Caki2 (cell line): ENCODE measurements at regions not wholly inside any gene's neighbourhood (a gene's known extent, or its start where the extent isn't known, plus 50 kb on each side); places are given as distances from the start of the nearest gene placed in this dataset.
"Not testable (repeated sequence)": the region's sequence is repeated elsewhere in the genome, so short reads cannot be mapped to it uniquely, and the experiment has no call there.

Experiments
- DNase-seq: peaks from one replicate; pipeline ENCODE4 v3.0.0-alpha.2; 2015; ENCODE audit warnings: low read depth
- in situ Hi-C: cut with HindIII; loops from 2 replicates; pipeline ENCODE4 v1.10.0; 2016; ENCODE audit warnings: low sequenced_read_pairs, low pct_unique_long_range_greater_than_20kb, mixed read lengths

DNA sequence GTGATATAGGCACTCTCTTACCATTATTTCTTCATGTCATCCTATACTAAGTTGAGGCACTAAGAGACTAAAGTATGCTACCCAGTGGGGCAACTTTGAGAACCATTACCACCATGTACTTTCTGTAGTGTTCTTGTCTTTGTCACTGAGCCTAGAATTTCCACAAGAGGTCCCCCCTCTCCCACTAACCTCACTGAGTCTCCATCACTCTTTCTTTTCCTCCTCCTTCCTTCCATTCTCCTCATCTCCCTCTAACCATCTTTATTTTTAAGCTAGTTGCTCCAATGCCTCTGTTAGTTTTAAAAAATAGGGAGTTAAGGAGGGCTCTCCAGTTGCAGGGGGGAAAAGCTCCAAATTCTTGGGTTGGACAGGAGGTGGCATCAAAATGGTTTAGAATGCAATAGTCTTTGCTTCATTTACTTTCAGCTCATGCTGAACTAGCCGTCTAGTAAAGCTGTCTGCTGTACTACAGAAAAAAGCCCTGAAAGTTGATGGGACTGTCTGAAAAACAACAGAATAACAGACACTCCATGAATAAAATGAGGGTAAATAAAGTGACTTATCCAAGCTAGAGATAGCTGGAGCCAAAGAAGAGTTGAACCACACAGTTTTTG, 85.1 kb upstream of the MYRIP start:
- DNase-seq = no peak
- in situ Hi-C loops = no loop called here

DNA sequence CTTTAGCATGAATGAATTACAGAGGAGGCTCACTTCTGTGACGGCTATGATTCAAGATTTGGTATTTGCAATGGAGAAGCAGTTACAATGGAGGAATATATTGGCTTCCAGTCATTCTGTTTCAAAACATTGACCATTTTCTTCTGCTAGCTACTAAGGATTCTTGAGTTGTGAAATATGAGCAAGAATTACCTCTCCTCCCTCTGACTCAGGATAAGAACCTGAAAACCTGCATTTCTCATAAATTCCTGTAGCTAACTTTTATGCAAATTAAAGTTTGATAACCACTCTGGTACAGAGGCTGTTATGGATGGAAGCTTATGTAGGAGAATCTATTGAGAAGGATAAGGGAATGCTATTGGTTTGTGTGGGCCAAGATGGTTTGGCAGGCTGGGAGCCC, 84.1 kb upstream of the MYRIP start:
- in situ Hi-C loops = no loop called here
- DNase-seq = no peak

GRCh38 chr3:39727415-39727814, 82.0 kb upstream of the MYRIP start:
- in situ Hi-C loops = no loop called here

GRCh38 chr3:39733804-39734203, 75.6 kb upstream of the MYRIP start:
- in situ Hi-C loops = no loop called here
- no peak for DNase-seq

More at GRCh38 chr3:39727415-39727814, 82.0 kb upstream of the MYRIP start:
- no peak for DNase-seq

GRCh38 chr3:39739658-39740057, 69.8 kb upstream of the MYRIP start:
- in situ Hi-C loops, DNase-seq: not testable (repeated sequence)

- no peak for DNase-seq
- in situ Hi-C loops = no loop called here
Measured at GRCh38 chr3:39744746-39745145, 64.7 kb upstream of the MYRIP start.

GRCh38 chr3:39748002-39748401, 61.4 kb upstream of the MYRIP start:
- no peak for DNase-seq
- in situ Hi-C loops = no loop called here

DNA sequence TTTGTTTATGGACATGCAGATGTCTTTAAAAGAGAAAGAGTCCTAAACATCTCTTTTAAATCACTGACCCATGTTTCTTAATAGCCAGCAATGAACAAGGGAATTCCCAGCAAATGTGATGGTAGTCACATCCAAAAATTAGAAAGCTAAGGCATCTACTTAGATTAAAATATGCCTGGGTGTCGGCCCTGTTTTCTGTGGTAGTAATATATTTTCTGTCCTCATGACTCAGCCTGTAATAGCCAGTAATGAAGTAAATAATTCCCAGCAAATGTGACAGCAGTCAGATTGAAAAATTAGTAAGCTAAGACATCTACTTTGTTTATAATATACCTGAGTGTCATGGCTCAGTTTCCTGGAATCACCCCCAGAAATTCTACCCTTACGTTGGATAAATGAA, 60.6 kb upstream of the MYRIP start:
- in situ Hi-C loops = no loop called here

GRCh38 chr3:39750712-39751111, 58.7 kb upstream of the MYRIP start:
- in situ Hi-C loops = no loop called here
- DNase-seq = no peak

More for the DNA sequence above, 60.6 kb upstream of the MYRIP start:
- DNase-seq = no peak

DNA sequence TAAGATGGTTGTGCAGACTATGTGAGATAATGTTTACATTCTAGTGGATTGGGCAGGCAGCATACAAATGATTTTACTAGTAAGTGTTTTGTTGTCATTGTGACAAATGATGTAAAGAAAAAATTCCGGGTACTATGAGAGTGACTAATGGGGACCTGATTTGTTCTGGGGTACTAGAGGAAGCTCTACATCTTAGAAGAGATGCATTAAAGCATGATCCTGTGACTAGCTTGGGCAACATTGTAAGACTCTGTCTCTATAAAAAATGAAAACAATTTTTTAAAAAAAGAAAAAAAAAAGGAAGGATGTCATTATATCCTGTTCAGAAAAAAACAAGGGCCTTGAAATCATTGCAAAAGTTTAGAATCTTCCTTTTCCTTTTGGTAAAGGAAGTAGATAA, 58.1 kb upstream of the MYRIP start:
- no peak for DNase-seq
- in situ Hi-C loops = no loop called here

DNA sequence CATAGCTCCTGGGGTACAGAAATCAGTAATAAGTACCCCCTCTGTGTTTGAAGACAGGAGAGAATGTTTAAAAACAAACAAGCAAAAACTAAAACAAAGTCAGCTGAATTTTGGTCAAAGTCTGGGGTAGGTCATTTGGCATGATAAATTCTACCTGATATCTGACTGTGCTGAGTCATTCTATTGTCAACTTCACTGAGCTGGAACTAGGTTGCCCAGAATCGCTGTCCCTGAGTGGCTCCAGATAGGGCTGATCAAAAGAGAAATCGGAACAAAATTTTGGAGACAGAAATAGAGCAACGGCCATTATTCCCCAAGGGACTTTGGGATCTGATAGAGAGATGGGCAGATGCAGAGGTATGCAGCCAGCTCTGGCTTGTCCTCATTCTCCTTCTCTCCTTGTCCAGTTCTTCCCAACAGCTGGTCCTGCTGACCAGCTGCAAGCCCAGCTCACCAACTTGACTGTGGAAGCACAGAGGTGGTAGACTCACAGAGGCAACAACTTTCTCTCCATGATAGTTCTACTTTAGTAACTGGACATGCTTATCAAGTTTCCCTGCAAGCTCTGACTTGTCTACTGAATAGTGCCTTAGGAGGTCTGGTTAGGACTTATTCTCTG, 57.3 kb upstream of the MYRIP start:
- DNase-seq = peak; percentile 7

DNA sequence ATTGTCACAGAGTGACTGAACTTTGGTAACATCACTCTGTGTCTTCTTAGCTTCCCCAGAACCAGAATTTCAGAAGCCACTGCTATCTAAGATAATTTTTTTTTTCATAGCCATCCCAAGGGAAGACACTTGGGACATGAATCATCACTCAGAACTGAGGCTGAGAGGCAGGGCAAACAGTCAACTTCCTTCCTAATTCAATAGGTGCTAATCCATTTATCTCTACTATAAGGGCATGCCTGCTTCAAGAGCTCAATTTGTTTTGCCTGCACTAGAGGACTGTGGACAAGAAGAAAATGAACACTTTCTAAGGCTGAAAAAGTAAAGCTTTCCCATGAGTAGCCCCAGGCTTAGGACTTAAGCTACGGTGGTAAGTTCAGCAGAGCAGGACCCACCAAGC, 56.7 kb upstream of the MYRIP start:
- DNase-seq = no peak
- in situ Hi-C loops = no loop called here

More for the DNA sequence above, 57.3 kb upstream of the MYRIP start:
- in situ Hi-C loops = no loop called here

GRCh38 chr3:39753391-39753790, 56.0 kb upstream of the MYRIP start:
- in situ Hi-C loops = no loop called here

GRCh38 chr3:39754549-39754948, 54.9 kb upstream of the MYRIP start:
- DNase-seq = no peak
- in situ Hi-C loops = no loop called here

More at GRCh38 chr3:39753391-39753790, 56.0 kb upstream of the MYRIP start:
- DNase-seq = no peak

- no peak for DNase-seq
- in situ Hi-C loops = no loop called here
Measured at GRCh38 chr3:39755100-39755499, 54.3 kb upstream of the MYRIP start.

DNA sequence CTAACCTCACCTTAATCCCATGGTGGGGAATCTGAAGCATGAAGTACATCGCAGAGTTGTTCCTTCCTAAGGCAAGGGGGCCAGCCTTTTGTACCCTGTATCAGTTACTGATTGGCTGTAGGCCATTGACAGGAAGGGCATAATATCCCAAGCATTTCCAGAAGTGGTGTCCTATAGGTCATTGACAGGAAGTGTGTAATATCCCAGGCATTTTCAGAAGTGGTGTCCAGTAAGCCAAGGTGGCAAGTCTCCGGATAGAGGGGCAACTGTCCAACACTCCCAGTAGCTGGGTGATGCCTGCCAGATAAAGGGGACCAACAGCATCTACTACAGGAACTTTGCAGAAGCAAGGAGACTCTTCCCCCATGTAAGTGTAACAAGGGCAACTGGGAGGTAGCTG, 52.1 kb upstream of the MYRIP start:
- in situ Hi-C loops = no loop called here
- no peak for DNase-seq
